GM18507 (cell line): ENCODE measurements at regions not wholly inside any gene's neighbourhood (a gene's known extent, or its start where the extent isn't known, plus 50 kb on each side); places are given as distances from the start of the nearest gene placed in this dataset.

Source experiments
- DNase-seq: peaks from one replicate; pipeline ENCODE4 v3.0.0; 2011; ENCODE audit warnings: low read depth; ENCODE audit not compliant: insufficient read length; ENCODE audit errors: extremely low spot score
- FAIRE-seq: peaks from 2 replicates; lab custom pipeline; 2011; peaks lifted over from hg19 to GRCh38; lab: Jason Lieb, UNC

DNA sequence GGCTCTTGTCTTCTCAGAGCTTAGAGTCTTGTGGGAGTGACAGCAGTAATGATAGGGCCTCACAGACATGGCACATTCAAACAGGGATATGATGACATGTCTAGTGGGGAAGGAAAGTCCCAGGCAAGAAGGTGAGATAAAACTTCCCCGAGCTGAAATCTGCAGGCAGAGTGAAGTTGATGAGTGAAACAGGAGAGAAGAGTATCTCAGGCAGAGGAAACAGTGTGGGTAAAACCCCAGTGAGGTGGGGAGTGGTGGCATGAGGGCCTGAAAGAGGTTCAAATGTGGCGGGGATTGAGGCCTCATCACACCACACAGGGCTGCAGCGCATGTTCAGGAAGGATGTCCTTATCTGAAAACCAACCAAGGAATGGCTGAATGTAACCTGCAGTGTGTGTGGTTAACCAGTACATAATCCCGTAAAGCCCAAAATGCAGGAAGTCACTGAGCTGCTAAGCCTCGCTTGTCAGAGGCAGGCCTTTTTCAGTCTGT is 153.8 kb upstream of the E2F8 start:
- no peak for DNase-seq
- peak; percentile 71 for FAIRE-seq

DNA sequence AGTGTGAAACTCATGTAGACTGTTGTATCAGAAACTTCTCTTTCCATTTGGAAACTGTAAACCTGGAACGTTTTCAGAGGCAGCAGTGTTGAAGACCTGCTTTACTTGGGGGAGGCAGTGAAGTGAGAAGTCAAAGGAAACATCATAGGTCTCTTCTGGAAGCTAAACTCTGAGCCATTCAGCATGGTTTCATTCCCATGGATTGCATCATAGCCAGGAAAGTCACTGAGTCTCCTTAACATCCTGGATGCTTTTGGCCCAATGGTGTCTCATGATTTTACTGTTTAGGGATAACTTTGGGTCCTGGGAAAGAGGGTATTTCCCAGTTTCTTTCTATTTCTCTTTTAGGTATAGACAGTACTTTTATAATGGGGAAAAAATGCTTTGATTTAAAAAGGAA is 153.2 kb upstream of the E2F8 start:
- no peak for DNase-seq
- no peak for FAIRE-seq

DNA sequence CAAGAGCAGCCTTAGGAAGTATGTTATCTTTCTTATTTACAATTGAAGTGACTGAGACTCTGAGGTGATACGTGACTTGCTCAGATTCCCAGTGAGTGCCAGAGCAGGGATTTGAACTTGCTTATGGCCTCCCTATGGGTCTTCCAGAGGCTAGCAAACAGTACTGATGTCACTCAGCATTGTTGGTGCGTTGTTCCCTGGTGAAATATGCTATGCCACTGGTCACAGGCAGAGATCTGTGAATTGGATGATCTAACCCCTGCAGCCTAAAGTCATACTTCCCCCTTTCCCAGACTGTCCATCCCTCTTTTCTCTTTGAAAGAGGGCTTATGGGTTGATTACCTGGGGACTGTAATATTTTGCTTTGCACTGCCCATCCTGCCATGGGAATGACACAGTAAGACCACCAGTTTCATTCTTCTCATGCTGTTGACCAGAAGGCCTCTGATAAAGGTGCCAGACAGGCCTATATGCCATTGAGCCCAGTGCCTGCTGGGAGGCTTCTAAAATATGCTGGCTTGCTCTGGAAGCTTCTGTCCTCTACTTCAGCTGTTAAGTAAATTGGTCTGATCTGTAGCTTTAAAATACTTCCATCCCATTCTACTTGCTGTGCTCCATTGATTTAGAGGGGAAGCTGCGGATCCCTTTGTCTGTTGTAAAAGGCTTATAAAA is 152.2 kb upstream of the E2F8 start:
- FAIRE-seq (no peak), DNase-seq (no peak)

DNA sequence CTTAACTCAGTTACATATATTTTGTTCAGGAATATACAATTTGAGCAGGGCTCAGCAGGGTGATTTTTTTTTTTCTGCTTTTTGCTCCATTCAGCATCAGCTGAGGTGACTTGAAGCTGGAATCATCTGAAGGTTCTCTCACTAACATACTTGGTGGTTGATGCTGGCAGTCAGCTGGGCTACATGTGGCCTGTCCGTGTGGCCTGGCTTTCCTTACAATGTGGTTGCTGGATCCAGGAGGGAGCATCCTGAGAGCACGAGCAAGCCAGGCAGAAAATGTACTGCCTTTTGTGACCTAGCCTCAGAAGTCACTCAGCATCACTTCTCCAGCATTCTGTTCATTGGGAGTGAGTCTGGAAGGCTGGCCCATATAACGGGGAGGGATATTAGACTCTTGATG is 151.6 kb upstream of the E2F8 start:
- DNase-seq (no peak), FAIRE-seq (no peak)

GRCh38 chr11:19391652-19392051 is 150.9 kb upstream of the E2F8 start:
- DNase-seq (no peak), FAIRE-seq (no peak)

DNA sequence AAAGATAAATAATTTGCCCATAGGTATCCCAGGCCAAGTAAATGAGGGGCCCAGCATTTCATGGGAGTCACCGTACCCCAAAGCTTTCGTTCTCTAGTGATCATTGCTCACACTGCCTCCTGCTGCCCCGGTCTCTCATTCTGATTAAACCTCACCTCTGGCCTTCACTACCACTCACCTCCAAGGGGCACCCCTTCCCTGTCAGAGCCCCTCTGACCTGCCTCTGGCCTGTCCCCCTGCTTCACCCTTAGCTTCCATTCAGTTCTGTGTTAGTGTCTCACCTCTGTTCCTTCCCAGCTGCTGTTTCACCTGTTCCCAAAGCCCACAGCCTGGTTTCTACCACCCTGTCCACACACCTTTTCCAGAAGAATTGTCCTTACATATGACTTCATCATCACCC is 150.3 kb upstream of the E2F8 start:
- no peak for FAIRE-seq

DNA sequence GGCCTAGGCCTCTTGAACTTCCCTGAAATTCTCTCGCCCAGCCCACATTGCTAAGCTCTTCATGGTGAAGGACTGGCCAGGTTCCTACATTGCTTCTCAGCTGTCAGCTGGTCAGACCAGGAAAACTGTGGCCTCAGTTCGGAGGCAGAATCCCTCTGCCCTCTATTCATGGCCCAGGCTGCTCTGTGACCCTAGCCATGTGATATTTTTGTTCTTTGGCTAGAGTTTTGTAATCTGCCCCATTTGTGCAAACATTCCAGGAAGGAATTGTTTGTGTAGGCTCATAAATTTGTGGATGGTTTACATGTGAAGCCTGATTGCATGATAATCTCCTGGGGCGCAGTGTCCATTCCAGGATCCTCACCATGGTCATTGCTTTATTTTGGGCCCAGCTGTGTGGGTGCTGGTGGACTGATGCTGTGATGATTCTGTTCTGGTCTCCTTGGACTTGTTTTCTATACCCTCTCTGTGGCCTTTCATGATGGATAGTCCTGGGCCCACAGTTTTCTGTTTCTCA is 149.1 kb upstream of the E2F8 start:
- DNase-seq (no peak), FAIRE-seq (no peak)

More for the DNA sequence above, 150.3 kb upstream of the E2F8 start:
- DNase-seq: no peak

GRCh38 chr11:19382131-19382611 is 141.4 kb upstream of the E2F8 start:
- DNase-seq (no peak), FAIRE-seq (no peak)

DNA sequence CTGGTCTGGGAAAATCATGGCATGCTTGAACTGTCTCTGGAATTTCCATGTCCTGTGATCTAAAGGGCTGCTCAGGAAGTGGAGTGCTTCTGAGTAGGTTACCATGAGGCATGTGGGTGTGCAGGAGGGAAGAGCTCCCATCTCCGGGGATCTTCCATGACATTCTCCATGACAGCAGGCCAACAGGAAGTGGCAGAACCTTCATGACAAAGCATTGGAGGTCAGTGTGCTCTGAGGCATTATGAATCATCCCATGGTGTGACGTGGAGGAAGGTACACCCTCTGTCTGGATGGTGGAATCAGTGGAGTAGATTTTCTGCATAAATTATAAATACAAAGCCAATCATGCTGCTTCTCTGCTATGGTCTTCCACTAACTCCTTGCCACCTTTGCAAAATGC is 139.6 kb upstream of the E2F8 start:
- no peak for FAIRE-seq

DNA sequence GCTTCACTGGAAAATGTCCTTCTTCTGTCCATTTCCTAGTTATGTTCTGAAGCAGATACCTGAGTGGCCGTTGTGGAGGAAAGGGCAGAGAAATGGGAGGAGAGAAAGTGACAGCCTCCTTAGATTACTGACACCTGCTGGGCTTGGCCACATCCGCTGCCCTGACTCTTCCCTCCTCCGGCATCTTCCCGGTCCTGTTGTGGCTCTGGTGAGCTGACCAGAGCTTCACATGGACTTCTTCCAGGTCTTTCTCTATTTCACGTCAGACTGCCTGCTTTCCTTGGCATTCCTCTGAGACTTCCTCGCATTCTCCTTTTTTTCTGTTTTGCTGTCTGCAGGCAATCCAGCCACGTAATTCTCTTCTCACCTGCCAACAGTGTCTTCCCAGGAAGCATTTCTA is 138.7 kb upstream of the E2F8 start:
- FAIRE-seq (no peak), DNase-seq (no peak)

More for the DNA sequence above, 139.6 kb upstream of the E2F8 start:
- DNase-seq: no peak

- no peak for DNase-seq
- FAIRE-seq: no peak
Measured at GRCh38 chr11:19378814-19379213, 138.1 kb upstream of the E2F8 start.

DNA sequence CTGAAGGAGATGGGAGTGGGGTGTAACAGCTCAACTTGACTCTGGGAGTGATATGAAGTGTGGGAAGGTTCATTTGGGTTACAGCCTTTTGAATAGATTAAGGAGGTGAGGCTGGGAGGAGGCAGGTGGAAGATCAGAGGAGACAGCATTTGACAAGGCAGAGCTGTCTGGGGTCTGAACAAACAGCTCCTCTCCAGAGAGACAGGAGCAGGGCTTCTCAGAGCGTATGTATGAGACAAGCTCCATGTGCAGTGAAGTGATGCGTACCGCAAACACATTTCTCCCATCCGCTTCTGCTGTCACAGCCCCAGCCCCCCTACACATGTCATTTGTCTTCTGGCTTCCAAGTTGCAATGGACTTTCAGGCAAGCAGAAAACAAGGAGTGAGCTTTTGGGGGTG is 137.1 kb upstream of the E2F8 start:
- FAIRE-seq (no peak), DNase-seq (no peak)

DNA sequence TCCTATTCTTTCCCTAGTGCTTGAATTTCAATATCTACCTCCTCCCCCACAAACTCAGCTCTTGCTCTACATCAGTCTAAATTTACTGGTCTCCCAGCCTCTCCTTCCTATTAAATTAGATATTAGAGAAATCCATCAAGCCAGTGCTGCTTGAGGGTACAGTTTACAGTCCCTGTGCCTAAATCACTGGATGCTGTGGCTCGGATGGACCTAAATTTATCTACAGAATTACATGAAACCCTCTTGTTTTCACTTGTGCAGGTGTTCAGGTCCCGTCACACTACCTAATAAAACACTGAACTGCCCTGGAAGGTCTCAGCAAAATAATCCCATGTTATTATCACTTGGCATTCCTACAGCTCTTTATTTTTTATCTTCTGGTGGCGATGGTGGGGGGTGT is 134.7 kb upstream of the E2F8 start:
- FAIRE-seq: no peak
- no peak for DNase-seq

DNA sequence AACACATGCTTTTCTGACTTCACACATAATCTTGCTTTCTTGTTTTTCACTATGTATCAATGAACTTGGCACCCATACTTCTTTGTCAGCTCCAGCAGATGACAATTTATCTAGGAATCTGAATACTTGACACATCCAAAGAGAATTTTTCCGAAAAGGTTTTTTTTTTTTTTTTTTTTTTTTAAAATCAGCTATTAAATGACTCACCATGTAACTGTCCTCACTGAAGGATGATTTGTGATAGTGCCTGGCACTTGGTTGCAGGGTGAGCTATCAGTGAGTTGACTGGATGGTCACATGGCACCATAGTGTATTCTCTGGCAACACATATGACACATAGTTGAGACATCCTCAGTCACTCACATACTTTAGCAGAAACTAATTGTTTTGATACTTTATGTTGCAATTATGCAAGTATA is 133.4 kb upstream of the E2F8 start:
- DNase-seq: no peak
- FAIRE-seq: no peak

GRCh38 chr11:19372381-19372780 is 131.6 kb upstream of the E2F8 start:
- FAIRE-seq (no peak), DNase-seq (no peak)

DNA sequence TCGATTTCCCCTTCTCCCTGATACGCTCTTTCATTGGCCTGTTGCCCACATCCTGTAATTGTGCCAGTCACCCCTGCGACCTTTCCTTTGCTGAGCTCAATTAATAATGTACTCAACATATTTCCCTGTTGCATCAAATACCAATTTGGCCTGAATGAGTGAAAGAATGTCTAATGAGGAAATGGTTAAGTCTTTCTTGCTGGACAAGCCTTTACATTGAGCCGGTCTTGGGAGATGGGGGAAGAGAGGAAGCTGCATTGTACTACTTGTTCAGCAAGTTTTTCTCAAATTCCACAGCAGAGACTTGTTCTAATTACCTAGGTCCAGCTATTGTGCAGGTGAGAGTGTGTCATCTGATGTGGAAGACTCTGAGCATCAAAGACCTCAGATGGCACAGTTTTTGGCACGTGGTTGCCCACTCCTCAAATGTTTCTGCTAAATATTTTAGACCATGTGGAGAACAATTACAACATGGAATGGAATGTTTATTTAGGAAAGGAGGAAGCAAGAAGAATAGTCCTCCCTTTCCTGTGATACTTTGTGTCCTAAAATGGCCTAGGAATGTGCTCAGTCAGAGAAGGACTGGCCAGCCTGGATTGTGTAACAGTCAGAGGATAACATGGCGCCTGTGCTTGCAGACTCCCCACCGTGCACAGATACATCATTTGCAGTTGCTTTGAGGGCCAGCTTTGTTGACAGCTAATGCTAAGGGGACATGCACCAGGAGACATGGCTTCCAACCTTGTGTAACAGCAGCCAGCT is 129.5 kb upstream of the E2F8 start:
- no peak for DNase-seq
- no peak for FAIRE-seq

DNA sequence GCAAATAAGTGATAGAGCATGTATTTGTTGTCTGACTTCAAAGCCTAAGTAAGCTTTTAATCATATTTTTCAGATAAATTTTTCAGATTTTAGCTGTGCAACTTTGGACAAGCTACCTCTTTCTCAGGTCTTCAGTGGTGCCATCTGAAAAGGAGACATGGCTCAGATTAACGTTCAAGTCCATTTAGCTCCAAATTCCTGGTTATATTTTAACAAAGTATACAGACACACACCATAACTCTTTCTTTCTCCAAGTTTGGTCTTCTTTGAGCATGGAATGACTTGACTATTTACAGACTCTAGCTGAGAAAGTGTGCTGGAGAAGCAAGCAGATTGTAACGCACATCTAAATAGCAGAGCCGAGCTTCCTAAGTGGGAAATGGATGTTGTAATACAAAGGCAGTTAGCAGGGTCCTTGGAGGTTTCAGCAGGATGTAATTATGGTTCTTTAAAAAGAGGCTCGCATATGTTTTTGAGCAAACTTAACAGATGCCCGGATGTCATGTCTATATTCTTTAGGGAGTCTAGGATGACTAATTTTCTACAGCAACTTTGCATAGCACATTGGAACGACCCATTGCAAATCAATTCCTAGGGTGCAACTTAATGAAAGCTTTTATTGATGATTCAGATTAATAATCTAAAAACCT is 128.1 kb upstream of the E2F8 start:
- FAIRE-seq (no peak), DNase-seq (no peak)

DNA sequence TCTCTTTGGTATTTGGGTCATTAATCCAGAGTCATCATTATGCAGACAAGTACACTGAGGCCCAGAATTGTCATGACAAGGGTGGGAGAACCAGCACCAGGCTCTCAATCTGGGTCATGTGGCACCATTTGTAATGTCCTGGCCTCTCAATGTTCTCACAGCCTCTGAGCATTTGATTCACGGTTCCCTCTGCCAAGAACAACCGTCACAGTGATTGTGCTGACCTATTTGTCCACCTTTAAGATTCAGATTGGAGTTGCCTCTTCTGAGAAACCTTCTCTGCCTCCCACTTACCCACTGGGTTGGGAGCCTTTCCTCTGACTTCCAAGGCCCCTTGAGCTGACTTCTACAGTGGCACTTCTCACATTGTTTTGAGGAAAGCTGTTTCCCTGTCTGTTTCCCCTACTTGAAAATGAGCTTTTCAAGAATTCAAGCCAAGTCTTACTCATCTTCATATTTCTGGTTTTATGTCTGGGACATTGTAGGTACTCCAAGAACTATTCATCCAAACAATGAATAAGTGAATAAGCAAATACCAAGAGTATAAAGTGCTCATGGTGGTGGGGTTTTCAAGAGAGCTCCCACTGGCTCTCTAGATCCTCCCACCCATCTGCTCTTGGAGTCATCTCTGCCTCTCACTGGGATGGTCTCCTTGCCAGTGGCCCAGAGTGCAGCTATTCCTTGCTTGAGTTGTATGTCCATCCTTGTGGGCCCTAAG is 126.4 kb upstream of the E2F8 start:
- DNase-seq (no peak), FAIRE-seq (no peak)

GRCh38 chr11:19365743-19366410 is 125.1 kb upstream of the E2F8 start:
- DNase-seq: no peak
- no peak for FAIRE-seq
